Epithelial cell of esophagus (primary cell): ENCODE measurements at regions not wholly inside any gene's neighbourhood (a gene's known extent, or its start where the extent isn't known, plus 50 kb on each side); places are given as distances from the start of the nearest gene placed in this dataset.

Experiments
- DNase-seq: peaks from one replicate; pipeline ENCODE4 v3.0.0; 2010; ENCODE audit warnings: low read depth
- H3K4me3 ChIP-seq: 2 replicates; pipeline ENCODE4 v1.5.1; 2011; ENCODE audit warnings: mild to moderate bottlenecking, low read length, control low read depth
- TF ChIP-seq, protein P1 (sequence below): IDR thresholded peaks from 2 replicates; pipeline ENCODE4 v1.5.1; 2011; ENCODE audit warnings: low read depth, mild to moderate bottlenecking, low read length, control low read depth, inconsistent platforms; ENCODE audit not compliant: insufficient read depth; ENCODE audit errors: missing control alignments

DNA sequence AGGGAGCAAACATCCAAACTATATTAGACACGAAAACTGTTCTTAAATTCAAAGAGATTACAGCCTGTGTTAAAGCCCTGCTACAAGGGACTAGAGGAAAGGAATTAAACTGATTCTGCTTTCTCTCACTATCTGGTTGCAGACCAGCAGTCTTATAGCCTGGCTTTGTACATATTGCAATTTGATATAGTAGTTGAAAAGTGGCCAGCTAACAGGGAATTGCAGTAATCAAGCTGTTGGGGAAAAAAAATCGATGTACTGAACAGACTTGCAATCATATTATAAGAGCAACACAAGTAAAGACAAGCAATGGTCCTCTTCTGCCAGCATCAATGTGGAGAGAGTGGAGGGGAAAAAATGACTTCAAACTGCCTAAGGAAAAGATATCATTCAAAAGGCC, 364.4 kb upstream of the EPHA5 start:
- TF ChIP-seq, protein P1, sequence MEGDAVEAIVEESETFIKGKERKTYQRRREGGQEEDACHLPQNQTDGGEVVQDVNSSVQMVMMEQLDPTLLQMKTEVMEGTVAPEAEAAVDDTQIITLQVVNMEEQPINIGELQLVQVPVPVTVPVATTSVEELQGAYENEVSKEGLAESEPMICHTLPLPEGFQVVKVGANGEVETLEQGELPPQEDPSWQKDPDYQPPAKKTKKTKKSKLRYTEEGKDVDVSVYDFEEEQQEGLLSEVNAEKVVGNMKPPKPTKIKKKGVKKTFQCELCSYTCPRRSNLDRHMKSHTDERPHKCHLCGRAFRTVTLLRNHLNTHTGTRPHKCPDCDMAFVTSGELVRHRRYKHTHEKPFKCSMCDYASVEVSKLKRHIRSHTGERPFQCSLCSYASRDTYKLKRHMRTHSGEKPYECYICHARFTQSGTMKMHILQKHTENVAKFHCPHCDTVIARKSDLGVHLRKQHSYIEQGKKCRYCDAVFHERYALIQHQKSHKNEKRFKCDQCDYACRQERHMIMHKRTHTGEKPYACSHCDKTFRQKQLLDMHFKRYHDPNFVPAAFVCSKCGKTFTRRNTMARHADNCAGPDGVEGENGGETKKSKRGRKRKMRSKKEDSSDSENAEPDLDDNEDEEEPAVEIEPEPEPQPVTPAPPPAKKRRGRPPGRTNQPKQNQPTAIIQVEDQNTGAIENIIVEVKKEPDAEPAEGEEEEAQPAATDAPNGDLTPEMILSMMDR = no peak
- DNase-seq = no peak
- no peak overlapping the region for H3K4me3 ChIP-seq

DNA sequence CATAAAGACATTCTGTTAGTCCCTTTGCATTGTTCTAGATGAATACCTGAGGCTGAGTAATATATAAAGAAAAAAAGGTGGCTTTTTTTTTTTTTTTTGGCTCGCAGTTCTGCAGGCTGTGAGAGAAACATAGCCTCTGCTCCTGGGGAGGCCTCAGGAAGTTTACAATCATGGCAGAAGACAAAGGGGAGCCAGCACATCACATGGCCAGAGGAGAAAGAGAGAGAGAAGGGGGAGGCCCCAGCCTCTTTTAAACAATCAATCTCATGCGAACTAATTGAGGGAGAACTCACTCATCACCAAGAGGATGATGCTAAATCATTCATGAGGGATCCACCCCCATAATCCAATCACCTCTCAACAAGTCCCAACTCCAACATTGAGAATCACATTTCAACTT, 364.0 kb upstream of the EPHA5 start:
- H3K4me3 ChIP-seq = no peak overlapping the region
- TF ChIP-seq, protein P1 = no peak
- no peak for DNase-seq

GRCh38 chr4:66032571-66032970, 362.3 kb upstream of the EPHA5 start:
- TF ChIP-seq, protein P1 = no peak
- no peak overlapping the region for H3K4me3 ChIP-seq
- DNase-seq = no peak

GRCh38 chr4:66028668-66029067, 358.4 kb upstream of the EPHA5 start:
- H3K4me3 ChIP-seq = no peak overlapping the region
- TF ChIP-seq, protein P1 = no peak
- no peak for DNase-seq

- no peak overlapping the region for H3K4me3 ChIP-seq
- TF ChIP-seq, protein P1 = no peak
- no peak for DNase-seq
Observed at GRCh38 chr4:66023061-66023460, 352.8 kb upstream of the EPHA5 start.

DNA sequence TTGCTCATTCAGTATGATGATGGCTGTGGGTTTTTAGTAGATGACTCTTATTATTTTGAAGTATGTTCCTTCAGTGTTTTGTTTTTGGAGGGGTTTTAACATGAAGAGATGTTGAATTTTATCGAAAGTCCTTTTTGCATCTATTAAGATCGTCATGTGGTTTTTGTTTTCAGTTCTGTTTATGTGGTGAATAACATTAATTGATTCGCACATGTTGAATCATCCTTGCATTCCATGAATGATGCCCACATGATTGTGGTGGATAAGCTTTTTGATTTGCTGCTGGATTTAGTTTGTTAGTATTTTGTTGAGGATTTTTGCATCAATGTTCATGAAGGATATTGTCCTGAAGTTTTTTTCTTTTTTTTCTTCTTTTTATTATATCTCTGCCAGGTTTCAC, 347.4 kb upstream of the EPHA5 start:
- TF ChIP-seq, protein P1 = no peak
- DNase-seq = no peak

DNA sequence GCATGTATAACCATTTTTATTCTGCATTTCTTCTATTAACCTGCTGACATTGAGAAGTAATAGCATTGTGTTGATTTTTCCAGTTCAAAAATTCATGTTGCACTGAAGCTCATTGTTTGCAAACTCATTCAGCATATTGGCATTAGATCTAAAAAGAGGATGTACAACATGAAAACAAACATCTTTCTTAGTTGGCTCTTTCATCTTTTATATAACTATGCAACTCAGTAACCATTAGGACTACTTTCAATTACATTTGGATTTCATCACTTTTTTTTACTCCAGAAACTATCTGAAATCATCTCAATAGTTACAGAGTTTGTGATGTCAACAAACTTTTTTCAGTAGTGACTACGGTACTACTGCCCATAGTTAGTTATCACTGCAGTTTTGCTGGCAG, 346.0 kb upstream of the EPHA5 start:
- TF ChIP-seq, protein P1 = no peak
- H3K4me3 ChIP-seq = no peak overlapping the region
- no peak for DNase-seq

More for the DNA sequence above, 347.4 kb upstream of the EPHA5 start:
- no peak overlapping the region for H3K4me3 ChIP-seq
